ENCODE measurements at regions not wholly inside any gene's neighbourhood (a gene's known extent, or its start where the extent isn't known, plus 50 kb on each side); places are given as distances from the start of the nearest gene placed in this dataset.

GRCh38 chr10:125333769-125334168 is 173.4 kb upstream of the CTBP2 start:
- DNase-seq, result no peak

GRCh38 chr10:125333209-125333591 is 172.8 kb upstream of the CTBP2 start:
- no peak for DNase-seq

GRCh38 chr10:125332548-125333208 is 172.3 kb upstream of the CTBP2 start:
- no peak for DNase-seq

GRCh38 chr10:125331056-125331455 is 170.7 kb upstream of the CTBP2 start:
- no peak for DNase-seq

GRCh38 chr10:125329056-125329455 is 168.7 kb upstream of the CTBP2 start:
- DNase-seq, result no peak

- DNase-seq, result no peak
Measured at GRCh38 chr10:125325326-125325725, 165.0 kb upstream of the CTBP2 start.

GRCh38 chr10:125316436-125316835 is 156.1 kb upstream of the CTBP2 start:
- DNase-seq, result no peak

- no peak for DNase-seq
Measured at GRCh38 chr10:125300937-125301336, 140.6 kb upstream of the CTBP2 start.

- DNase-seq, result no peak
Measured at GRCh38 chr10:125299461-125299860, 139.1 kb upstream of the CTBP2 start.

GRCh38 chr10:125296598-125296997 is 136.2 kb upstream of the CTBP2 start:
- DNase-seq, result no peak

GRCh38 chr10:125294109-125294508 is 133.7 kb upstream of the CTBP2 start:
- no peak for DNase-seq

GRCh38 chr10:125291836-125292235 is 131.5 kb upstream of the CTBP2 start:
- DNase-seq, result no peak

- DNase-seq, result no peak
Measured at GRCh38 chr10:125289461-125289860, 129.1 kb upstream of the CTBP2 start.

GRCh38 chr10:125284875-125285597 is 124.7 kb upstream of the CTBP2 start:
- DNase-seq, result no peak

GRCh38 chr10:125283836-125284614 is 123.7 kb upstream of the CTBP2 start:
- no peak for DNase-seq

- no peak for DNase-seq
Measured at GRCh38 chr10:125283191-125283835, 123.0 kb upstream of the CTBP2 start.

- DNase-seq, result no peak
Measured at GRCh38 chr10:125281091-125281490, 120.7 kb upstream of the CTBP2 start.

- no peak for DNase-seq
Measured at GRCh38 chr10:125276133-125276532, 115.8 kb upstream of the CTBP2 start.

GRCh38 chr10:125274961-125275360 is 114.6 kb upstream of the CTBP2 start:
- no peak for DNase-seq

GRCh38 chr10:125273023-125273422 is 112.7 kb upstream of the CTBP2 start:
- no peak for DNase-seq

- no peak for DNase-seq
Measured at GRCh38 chr10:125269716-125270115, 109.4 kb upstream of the CTBP2 start.

GRCh38 chr10:125266966-125267365 is 106.6 kb upstream of the CTBP2 start:
- no peak for DNase-seq

- no peak for DNase-seq
Measured at GRCh38 chr10:125266541-125266940, 106.2 kb upstream of the CTBP2 start.

Data from SHP77 (cell line).